ENCODE measurements at regions not wholly inside any gene's neighbourhood (a gene's known extent, or its start where the extent isn't known, plus 50 kb on each side); places are given as distances from the start of the nearest gene placed in this dataset.

- no peak for TF ChIP-seq ZNF574 (CRISPR knock-in tag; IDR thresholded peaks at IDR 0.05)
- peak; percentile 82 for TF ChIP-seq ARID5B (CRISPR knock-in tag; IDR thresholded peaks at IDR 0.05)
- TF ChIP-seq HMGXB4 (CRISPR knock-in tag; IDR thresholded peaks at IDR 0.05; ENCODE audit: borderline replicate concordance in 1 of 2, low read depth in 1 of 2), result 0 out of 4 replicates have a peak, but pooled peaks of 1 of the 2 experiments have one; percentile 18
- TF ChIP-seq ZNF460 (CRISPR knock-in tag; IDR thresholded peaks at IDR 0.05; ENCODE audit: borderline replicate concordance), result no peak
- no peak for TF ChIP-seq ZNF704 (CRISPR knock-in tag; IDR thresholded peaks at IDR 0.05; ENCODE audit: borderline replicate concordance)
- no peak for TF ChIP-seq CEBPZ (IDR thresholded peaks at IDR 0.05; ENCODE audit: low read length)
- TF ChIP-seq ZSCAN22 (CRISPR knock-in tag; IDR thresholded peaks at IDR 0.05), result no peak
- TF ChIP-seq HNF4G (IDR thresholded peaks at IDR 0.05; ENCODE audit: borderline replicate concordance, low read depth, low read length), result peak; percentile 97
- TF ChIP-seq HNF4G (CRISPR knock-in tag; IDR thresholded peaks at IDR 0.05; ENCODE audit: borderline replicate concordance, low read depth), result peak; percentile 90; the same call in 1 of the 2 replicates
- TF ChIP-seq ZMAT5 (CRISPR knock-in tag; IDR thresholded peaks at IDR 0.05; ENCODE audit: borderline replicate concordance, low read depth), result 0 out of 2 replicates have a peak, but pooled peaks have one; percentile 7
- TF ChIP-seq ZNF552 (CRISPR knock-in tag; IDR thresholded peaks at IDR 0.05; ENCODE audit: borderline replicate concordance), result no peak
- no peak for TF ChIP-seq LCORL (IDR thresholded peaks at IDR 0.05)
- peak; percentile 58; the same call in 1 of the 2 replicates for TF ChIP-seq LCORL (CRISPR knock-in tag; IDR thresholded peaks at IDR 0.05)
- TF ChIP-seq HNRNPLL (IDR thresholded peaks at IDR 0.05; ENCODE audit: low read depth, low read length, poor library complexity, severe bottlenecking), result no peak
- peak; percentile 92 for TF ChIP-seq RCOR2 (CRISPR knock-in tag; IDR thresholded peaks at IDR 0.05)
Measured at GRCh38 chr2:120554625-120555032, 181.0 kb upstream of the GLI2 start (continued).
